ENCODE measurements at regions not wholly inside any gene's neighbourhood (a gene's known extent, or its start where the extent isn't known, plus 50 kb on each side); places are given as distances from the start of the nearest gene placed in this dataset.
"Not testable (repeated sequence)": the region's sequence is repeated elsewhere in the genome, so short reads cannot be mapped to it uniquely, and the experiment has no call there.

- Mint-ChIP-seq H3K36me3 (ENCODE audit: low read depth) (no peaks in the 10 kb centered on the region), H3K27me3 (no peaks in the 10 kb centered on the region)
- no peak for ATAC-seq
Observed at GRCh38 chr5:124007675-124008398, 495.9 kb downstream of the CSNK1G3 start.

GRCh38 chr5:124001036-124001615 is 489.1 kb downstream of the CSNK1G3 start:
- Mint-ChIP-seq H3K27ac (no peak overlapping the region), H3K4me1 (no peaks in the 10 kb centered on the region)
- no peaks in the 10 kb centered on the region for H3K9me3 ChIP-seq (ENCODE audit: control insufficient read depth, low read length, poor library complexity, severe bottlenecking)

More at GRCh38 chr5:124007675-124008398, 495.9 kb downstream of the CSNK1G3 start:
- Mint-ChIP-seq H3K27ac (no peak overlapping the region), H3K4me1 (no peaks in the 10 kb centered on the region), H3K4me3 (no peak overlapping the region)
- no peak for DNase-seq
- H3K9me3 ChIP-seq (ENCODE audit: control insufficient read depth, low read length, poor library complexity, severe bottlenecking) = no peaks in the 10 kb centered on the region

GRCh38 chr5:124000538-124000937 is 488.6 kb downstream of the CSNK1G3 start:
- no peaks in the 10 kb centered on the region for H3K9me3 ChIP-seq (ENCODE audit: control insufficient read depth, low read length, poor library complexity, severe bottlenecking)
- no peaks in the 10 kb centered on the region for H3K4me1 Mint-ChIP-seq
- ATAC-seq = no peak
- H3K27ac Mint-ChIP-seq = no peak overlapping the region
- no peaks in the 10 kb centered on the region for H3K27me3 Mint-ChIP-seq
- no peaks in the 10 kb centered on the region for H3K36me3 Mint-ChIP-seq (ENCODE audit: low read depth)
- no peak for DNase-seq
- no peak overlapping the region for H3K4me3 Mint-ChIP-seq

More at GRCh38 chr5:124001036-124001615, 489.1 kb downstream of the CSNK1G3 start:
- Mint-ChIP-seq H3K4me3 (no peak overlapping the region), H3K36me3 (ENCODE audit: low read depth) (no peaks in the 10 kb centered on the region), H3K27me3 (no peaks in the 10 kb centered on the region)
- ATAC-seq (no peak), DNase-seq (no peak)

- no peaks in the 10 kb centered on the region for H3K9me3 ChIP-seq (ENCODE audit: control insufficient read depth, low read length, poor library complexity, severe bottlenecking)
Observed at GRCh38 chr5:123997462-123998215, 485.7 kb downstream of the CSNK1G3 start.

GRCh38 chr5:123997064-123997461 is 485.1 kb downstream of the CSNK1G3 start:
- H3K27me3 Mint-ChIP-seq = no peaks in the 10 kb centered on the region
- no peaks in the 10 kb centered on the region for H3K4me1 Mint-ChIP-seq
- DNase-seq (no peak), ATAC-seq (no peak)
- no peak overlapping the region for H3K4me3 Mint-ChIP-seq
- no peaks in the 10 kb centered on the region for H3K36me3 Mint-ChIP-seq (ENCODE audit: low read depth)
- no peak overlapping the region for H3K27ac Mint-ChIP-seq
- H3K9me3 ChIP-seq (ENCODE audit: control insufficient read depth, low read length, poor library complexity, severe bottlenecking) = no peaks in the 10 kb centered on the region

More at GRCh38 chr5:123997462-123998215, 485.7 kb downstream of the CSNK1G3 start:
- Mint-ChIP-seq H3K36me3 (ENCODE audit: low read depth) (no peaks in the 10 kb centered on the region), H3K27ac (no peak overlapping the region), H3K4me3 (no peak overlapping the region), H3K27me3 (no peaks in the 10 kb centered on the region), H3K4me1 (no peaks in the 10 kb centered on the region)
- ATAC-seq (no peak), DNase-seq (no peak)

GRCh38 chr5:123992641-123993040 is 480.7 kb downstream of the CSNK1G3 start:
- no peak overlapping the region for H3K27ac Mint-ChIP-seq
- ATAC-seq (no peak), DNase-seq (no peak)
- H3K27me3 Mint-ChIP-seq = no peaks in the 10 kb centered on the region
- no peaks in the 10 kb centered on the region for H3K9me3 ChIP-seq (ENCODE audit: control insufficient read depth, low read length, poor library complexity, severe bottlenecking)
- H3K4me1 Mint-ChIP-seq = no peaks in the 10 kb centered on the region
- H3K4me3 Mint-ChIP-seq = no peak overlapping the region
- no peaks in the 10 kb centered on the region for H3K36me3 Mint-ChIP-seq (ENCODE audit: low read depth)

- H3K27me3 Mint-ChIP-seq = no peaks in the 10 kb centered on the region
- DNase-seq (no peak), ATAC-seq (no peak)
- no peaks in the 10 kb centered on the region for H3K9me3 ChIP-seq (ENCODE audit: control insufficient read depth, low read length, poor library complexity, severe bottlenecking)
- no peaks in the 10 kb centered on the region for H3K4me1 Mint-ChIP-seq
- no peak overlapping the region for H3K27ac Mint-ChIP-seq
- H3K36me3 Mint-ChIP-seq (ENCODE audit: low read depth) = no peaks in the 10 kb centered on the region
- no peak overlapping the region for H3K4me3 Mint-ChIP-seq
Observed at GRCh38 chr5:123987956-123988355, 476.0 kb downstream of the CSNK1G3 start.

- H3K27me3 Mint-ChIP-seq = no peaks in the 10 kb centered on the region
- no peak for DNase-seq
Observed at GRCh38 chr5:123976379-123977033, 464.5 kb downstream of the CSNK1G3 start.

GRCh38 chr5:123975521-123975920 is 463.5 kb downstream of the CSNK1G3 start:
- not testable (repeated sequence) for H3K27ac Mint-ChIP-seq; H3K27me3 Mint-ChIP-seq; H3K4me3 Mint-ChIP-seq; H3K4me1 Mint-ChIP-seq; ATAC-seq; DNase-seq; H3K36me3 Mint-ChIP-seq (ENCODE audit: low read depth); H3K9me3 ChIP-seq (ENCODE audit: control insufficient read depth, low read length, poor library complexity, severe bottlenecking)

More at GRCh38 chr5:123976379-123977033, 464.5 kb downstream of the CSNK1G3 start:
- no peak for ATAC-seq
- Mint-ChIP-seq H3K4me1 (no peaks in the 10 kb centered on the region), H3K27ac (no peak overlapping the region), H3K36me3 (ENCODE audit: low read depth) (no peaks in the 10 kb centered on the region), H3K4me3 (no peak overlapping the region)
- H3K9me3 ChIP-seq (ENCODE audit: control insufficient read depth, low read length, poor library complexity, severe bottlenecking) = no peaks in the 10 kb centered on the region

GRCh38 chr5:123966781-123967180 is 454.8 kb downstream of the CSNK1G3 start:
- Mint-ChIP-seq H3K27ac (no peak overlapping the region), H3K4me3 (no peak overlapping the region), H3K27me3 (no peaks in the 10 kb centered on the region), H3K4me1 (no peaks in the 10 kb centered on the region), H3K36me3 (ENCODE audit: low read depth) (no peaks in the 10 kb centered on the region)
- ATAC-seq (no peak), DNase-seq (no peak)
- H3K9me3 ChIP-seq (ENCODE audit: control insufficient read depth, low read length, poor library complexity, severe bottlenecking) = no peaks in the 10 kb centered on the region

GRCh38 chr5:123965626-123966025 is 453.6 kb downstream of the CSNK1G3 start:
- no peak for ATAC-seq
- no peaks in the 10 kb centered on the region for H3K9me3 ChIP-seq (ENCODE audit: control insufficient read depth, low read length, poor library complexity, severe bottlenecking)
- Mint-ChIP-seq H3K27me3 (no peaks in the 10 kb centered on the region), H3K4me1 (no peaks in the 10 kb centered on the region), H3K27ac (no peak overlapping the region), H3K36me3 (ENCODE audit: low read depth) (no peaks in the 10 kb centered on the region), H3K4me3 (no peak overlapping the region)
- DNase-seq = no peak

- Mint-ChIP-seq H3K4me3 (no peak overlapping the region), H3K4me1 (no peaks in the 10 kb centered on the region), H3K27ac (no peak overlapping the region), H3K36me3 (ENCODE audit: low read depth) (no peaks in the 10 kb centered on the region), H3K27me3 (no peaks in the 10 kb centered on the region)
- ATAC-seq (no peak), DNase-seq (no peak)
- H3K9me3 ChIP-seq (ENCODE audit: control insufficient read depth, low read length, poor library complexity, severe bottlenecking) = no peaks in the 10 kb centered on the region
Observed at GRCh38 chr5:123964884-123965283, 452.9 kb downstream of the CSNK1G3 start.

- ATAC-seq = no peak
- no peaks in the 10 kb centered on the region for H3K9me3 ChIP-seq (ENCODE audit: control insufficient read depth, low read length, poor library complexity, severe bottlenecking)
- Mint-ChIP-seq H3K36me3 (ENCODE audit: low read depth) (no peaks in the 10 kb centered on the region), H3K4me3 (no peak overlapping the region), H3K27me3 (no peaks in the 10 kb centered on the region), H3K4me1 (no peaks in the 10 kb centered on the region), H3K27ac (no peak overlapping the region)
- no peak for DNase-seq
Observed at GRCh38 chr5:123960526-123960925, 448.5 kb downstream of the CSNK1G3 start.
